ENCODE measurements at regions not wholly inside any gene's neighbourhood (a gene's known extent, or its start where the extent isn't known, plus 50 kb on each side); places are given as distances from the start of the nearest gene placed in this dataset.

DNA sequence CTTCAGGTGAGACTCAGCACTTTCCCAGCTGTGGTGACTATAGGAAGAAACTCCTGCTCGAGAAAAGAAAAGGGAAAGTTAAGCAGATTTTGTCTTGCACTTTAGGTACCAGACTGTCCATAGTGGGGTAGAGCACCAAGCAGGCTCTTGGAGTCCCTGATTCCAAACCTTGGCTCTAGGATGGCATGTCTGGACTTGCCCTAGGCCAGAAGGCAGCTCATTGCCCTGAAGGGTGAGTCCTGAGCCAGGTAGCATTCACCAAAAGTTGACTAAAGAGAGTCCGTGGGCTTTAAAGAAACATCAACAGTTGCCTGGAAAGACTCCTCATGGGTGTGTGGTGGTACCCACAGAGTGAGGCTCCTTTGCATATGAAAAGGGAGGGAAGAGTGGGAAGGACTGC, 145.2 kb upstream of the SNX7 start:
- TF ChIP-seq, protein P1, sequence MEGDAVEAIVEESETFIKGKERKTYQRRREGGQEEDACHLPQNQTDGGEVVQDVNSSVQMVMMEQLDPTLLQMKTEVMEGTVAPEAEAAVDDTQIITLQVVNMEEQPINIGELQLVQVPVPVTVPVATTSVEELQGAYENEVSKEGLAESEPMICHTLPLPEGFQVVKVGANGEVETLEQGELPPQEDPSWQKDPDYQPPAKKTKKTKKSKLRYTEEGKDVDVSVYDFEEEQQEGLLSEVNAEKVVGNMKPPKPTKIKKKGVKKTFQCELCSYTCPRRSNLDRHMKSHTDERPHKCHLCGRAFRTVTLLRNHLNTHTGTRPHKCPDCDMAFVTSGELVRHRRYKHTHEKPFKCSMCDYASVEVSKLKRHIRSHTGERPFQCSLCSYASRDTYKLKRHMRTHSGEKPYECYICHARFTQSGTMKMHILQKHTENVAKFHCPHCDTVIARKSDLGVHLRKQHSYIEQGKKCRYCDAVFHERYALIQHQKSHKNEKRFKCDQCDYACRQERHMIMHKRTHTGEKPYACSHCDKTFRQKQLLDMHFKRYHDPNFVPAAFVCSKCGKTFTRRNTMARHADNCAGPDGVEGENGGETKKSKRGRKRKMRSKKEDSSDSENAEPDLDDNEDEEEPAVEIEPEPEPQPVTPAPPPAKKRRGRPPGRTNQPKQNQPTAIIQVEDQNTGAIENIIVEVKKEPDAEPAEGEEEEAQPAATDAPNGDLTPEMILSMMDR (conservative IDR thresholded peaks at IDR 0.05; ENCODE audit: low read depth, low read length): no peak
- TF ChIP-seq EZH2 (IDR thresholded peaks at IDR 0.05; ENCODE audit: low read length, unreplicated experiment): no peak
